ENCODE measurements at regions not wholly inside any gene's neighbourhood (a gene's known extent, or its start where the extent isn't known, plus 50 kb on each side); places are given as distances from the start of the nearest gene placed in this dataset.
"Not testable (repeated sequence)": the region's sequence is repeated elsewhere in the genome, so short reads cannot be mapped to it uniquely, and the experiment has no call there.

DNA sequence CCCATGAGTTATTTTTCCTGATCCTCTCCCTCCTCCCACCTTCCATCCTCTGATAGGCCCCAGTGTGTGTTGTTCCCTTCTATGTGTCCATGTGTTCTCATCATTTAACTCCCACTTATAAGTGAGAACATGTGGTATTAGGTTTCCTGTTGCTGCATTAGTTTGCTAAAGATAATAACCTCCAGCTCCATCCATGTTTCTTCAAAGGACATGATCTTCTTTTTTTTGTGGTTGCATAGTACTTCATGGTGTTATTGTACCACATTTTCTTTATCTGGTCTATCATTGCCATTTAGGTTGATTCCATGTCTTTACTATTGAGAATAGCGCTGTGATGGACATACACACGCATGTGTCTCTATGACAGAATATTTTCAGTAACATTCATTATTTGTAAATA is 128.8 kb downstream of the ENC1 start:
- CTCF ChIA-PET (ENCODE audit: partially characterized antibody), result interaction anchor here (1.1 kb wide), 1 partner anchor 114 kb away, joined by 3 read pairs; no protein-coding TSS in a partner anchor
- H4K5ac ChIP-seq (ENCODE audit: insufficient read length, low read depth, low read length); H3K27me3 ChIP-seq (replicated peaks in 1 of 4; ENCODE audit: control insufficient read depth in 3 of 4, extremely low read depth in 1 of 4, insufficient read depth in 3 of 4, low read length in 3 of 4); H2AK5ac ChIP-seq (ENCODE audit: low read depth, low read length); H2BK20ac ChIP-seq (ENCODE audit: low read length); H3K4me2 ChIP-seq (ENCODE audit: insufficient read depth in 1 of 2, low read depth in 2 of 2, low read length in 2 of 2); POLR2A ChIA-PET (ENCODE audit: partially characterized antibody); H2AFZ ChIP-seq (ENCODE audit: low read length); H4K8ac ChIP-seq (ENCODE audit: extremely low read depth, insufficient read depth, low read length); H2BK12ac ChIP-seq (ENCODE audit: low read depth, low read length); H3K4me3 ChIP-seq (ENCODE audit: extremely low read depth in 1 of 4, insufficient read depth in 2 of 4, low read depth in 3 of 4, low read length in 4 of 4); H3K23me2 ChIP-seq (ENCODE audit: low read depth, low read length); H3K9ac ChIP-seq (replicated peaks in 1 of 4; ENCODE audit: extremely low read depth in 1 of 4, low read depth in 3 of 4, low read length in 3 of 4); H2BK5ac ChIP-seq (ENCODE audit: low read depth, low read length); H3K79me2 ChIP-seq (ENCODE audit: control insufficient read depth in 1 of 2, insufficient read depth in 2 of 2, low read length in 2 of 2); H3K4me1 ChIP-seq (replicated peaks in 1 of 4; ENCODE audit: control insufficient read depth in 3 of 4, insufficient read depth in 4 of 4, low read length in 3 of 4); H2BK120ac ChIP-seq (replicated peaks; ENCODE audit: low read depth, low read length); H3K36me3 ChIP-seq (ENCODE audit: control insufficient read depth in 2 of 4, insufficient read depth in 4 of 4, low read length in 3 of 4); H3K18ac ChIP-seq (ENCODE audit: extremely low read depth, low read length); H3K23ac ChIP-seq (ENCODE audit: insufficient read length); H3K14ac ChIP-seq (ENCODE audit: insufficient read length); H4K20me1 ChIP-seq (replicated peaks in 1 of 2; ENCODE audit: control insufficient read depth in 1 of 2, insufficient read depth in 2 of 2, low read length in 2 of 2); DNase-seq (ENCODE audit: low read depth in 1 of 2, low spot score in 2 of 2); H3K9me3 ChIP-seq (ENCODE audit: insufficient read depth in 2 of 2, low read depth in 1 of 2, low read length in 1 of 2); H3K79me1 ChIP-seq (ENCODE audit: low read depth, low read length); H2BK15ac ChIP-seq (ENCODE audit: low read length); H3K27ac ChIP-seq (ENCODE audit: low read depth, low read length); H3K56ac ChIP-seq (replicated peaks; ENCODE audit: insufficient read length, low read depth, low read length); FAIRE-seq; H3K4ac ChIP-seq (replicated peaks; ENCODE audit: insufficient read length, low read depth, low read length); H4K91ac ChIP-seq (replicated peaks; ENCODE audit: insufficient read length, low read length): not testable (repeated sequence)
- 94% methylated on average over 2 of the region's 2 CpGs; no CpG with 5 or more reads in 1 of the 2 experiments for WGBS, 2 experiments (ENCODE audit: extremely low coverage in 1 of 2, insufficient coverage in 1 of 2, insufficient read length in 1 of 2, insufficient replicate concordance in 2 of 2, low coverage in 1 of 2, low lambda C conversion rate in 2 of 2, missing lambda C conversion rate in 1 of 2)
